NCI-H1105 (cell line): ENCODE measurements at regions not wholly inside any gene's neighbourhood (a gene's known extent, or its start where the extent isn't known, plus 50 kb on each side); places are given as distances from the start of the nearest gene placed in this dataset.

Experiments used
- DNase-seq: peaks from one replicate; lab custom pipeline; 2025; lab: John Stamatoyannopoulos, UW

DNA sequence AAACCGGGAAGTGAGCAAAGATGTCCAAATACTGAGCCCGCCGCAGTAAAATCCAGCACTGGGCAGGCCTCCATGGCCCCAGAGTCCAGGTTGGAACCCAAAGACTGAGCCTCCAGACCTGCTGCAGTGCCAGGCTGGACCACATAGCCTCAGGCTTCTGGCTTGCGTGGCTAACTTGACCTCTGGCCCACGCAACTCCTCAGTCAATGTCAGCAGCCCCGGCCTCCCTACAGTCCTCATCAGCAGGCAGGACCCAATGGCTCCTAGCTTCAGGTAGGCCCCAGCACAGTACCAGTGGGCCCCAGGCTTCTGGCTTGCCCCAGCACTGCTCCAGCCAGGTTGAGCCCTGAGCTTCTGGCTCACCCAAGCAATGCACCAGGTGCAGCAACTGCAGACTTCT, 245.1 kb upstream of the AFDN start:
- DNase-seq = no peak

DNA sequence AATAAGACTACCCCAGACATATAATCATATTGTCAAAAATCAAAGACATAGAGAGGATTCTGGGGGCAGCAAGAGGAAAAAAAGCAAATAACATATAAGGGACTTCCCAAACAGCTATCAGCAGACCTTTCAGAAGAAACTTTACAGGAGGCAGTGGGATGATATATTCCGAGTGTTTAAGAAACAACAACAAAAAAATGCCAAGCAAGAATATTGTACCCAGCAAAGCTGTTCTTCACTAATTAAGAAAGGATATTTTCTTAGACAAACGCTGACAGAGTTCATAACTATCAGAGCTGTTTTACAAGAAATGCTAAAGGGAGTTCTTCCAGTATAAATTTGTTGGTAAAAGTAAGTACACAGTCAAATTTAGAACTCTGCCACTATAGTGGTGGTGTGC, 243.3 kb upstream of the AFDN start:
- no peak for DNase-seq

DNA sequence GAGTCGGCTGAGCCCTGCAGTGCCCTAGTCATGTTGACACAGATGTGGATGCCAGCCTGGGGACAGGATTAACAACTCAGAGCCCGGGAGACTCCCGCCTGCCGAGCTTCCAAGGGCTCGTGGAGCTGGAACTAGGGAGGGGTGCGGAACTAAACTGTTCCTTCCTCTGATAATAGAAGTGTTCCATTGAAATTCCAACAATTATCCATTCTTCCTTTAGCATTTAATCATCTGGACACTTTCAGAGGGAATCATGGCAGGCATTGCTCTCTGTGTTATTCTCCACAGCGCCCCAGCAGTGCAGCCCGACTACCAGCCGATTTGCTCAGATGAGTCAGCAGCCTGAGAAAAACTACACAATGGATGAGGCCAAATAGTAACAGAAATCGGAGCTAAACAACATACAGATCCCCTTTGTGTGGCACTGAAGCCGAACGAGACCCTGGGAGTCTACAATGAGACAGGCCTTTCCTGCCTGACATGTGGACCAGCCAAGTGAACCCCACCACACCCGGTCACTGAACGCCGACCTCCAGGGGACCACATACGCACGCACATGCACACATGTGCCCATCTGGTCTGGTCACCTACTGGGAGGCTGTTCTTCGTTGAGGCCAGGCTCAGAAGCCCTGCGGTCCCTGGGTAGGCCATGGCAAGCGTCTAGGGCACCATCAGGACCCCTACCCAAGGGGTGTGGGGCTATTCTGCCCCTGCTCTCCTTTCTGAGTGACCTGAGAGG, 238.4 kb upstream of the AFDN start:
- DNase-seq = no peak

DNA sequence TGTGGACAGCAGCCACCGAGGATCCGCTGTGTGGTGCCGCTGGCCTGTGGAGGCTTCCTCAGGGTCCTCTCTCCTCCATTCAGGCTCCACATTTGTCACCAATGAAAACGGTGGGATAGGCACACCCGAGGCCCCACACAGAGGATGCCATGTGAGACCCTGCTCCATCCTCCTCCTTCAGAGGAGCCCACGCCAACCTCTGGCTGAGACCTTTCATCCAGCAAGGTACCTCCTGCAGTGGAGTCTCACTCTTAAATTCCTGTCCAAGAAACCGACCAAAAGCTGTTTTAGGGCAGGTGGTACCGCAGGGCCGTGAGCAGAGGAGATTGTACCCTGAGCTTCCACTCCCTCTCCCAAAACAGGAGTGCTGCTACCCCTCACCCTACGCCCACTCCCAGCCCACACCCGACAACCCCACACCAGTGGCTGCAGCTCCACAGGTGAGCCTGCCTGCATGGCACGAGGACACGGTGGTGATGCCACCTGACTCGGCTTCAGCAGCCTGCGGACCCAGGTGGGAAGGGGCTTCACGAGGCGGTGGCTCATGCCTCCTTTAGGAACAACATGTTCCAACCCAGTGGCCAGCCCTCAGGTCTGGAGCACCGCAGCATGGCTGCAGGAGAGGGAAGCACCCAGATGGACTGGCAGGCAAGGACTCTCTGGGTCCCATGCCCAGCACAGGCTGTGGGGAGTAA, 237.6 kb upstream of the AFDN start:
- no peak for DNase-seq

DNA sequence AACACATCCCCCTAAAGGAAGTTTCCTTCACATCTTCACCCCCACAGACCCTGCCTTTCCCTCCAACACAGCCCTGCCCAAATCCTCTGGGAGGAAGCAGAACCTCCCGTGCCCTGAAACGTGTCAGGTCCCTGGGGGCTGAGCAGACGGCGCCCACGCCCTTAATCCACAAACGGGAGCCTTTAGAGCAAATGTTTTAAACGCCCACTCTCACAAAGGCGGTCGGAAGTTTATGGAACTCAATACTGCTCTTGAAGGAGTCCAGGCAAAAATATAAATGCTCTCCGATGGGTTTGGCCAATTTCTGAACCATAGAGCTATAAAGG, 237.1 kb upstream of the AFDN start:
- no peak for DNase-seq

DNA sequence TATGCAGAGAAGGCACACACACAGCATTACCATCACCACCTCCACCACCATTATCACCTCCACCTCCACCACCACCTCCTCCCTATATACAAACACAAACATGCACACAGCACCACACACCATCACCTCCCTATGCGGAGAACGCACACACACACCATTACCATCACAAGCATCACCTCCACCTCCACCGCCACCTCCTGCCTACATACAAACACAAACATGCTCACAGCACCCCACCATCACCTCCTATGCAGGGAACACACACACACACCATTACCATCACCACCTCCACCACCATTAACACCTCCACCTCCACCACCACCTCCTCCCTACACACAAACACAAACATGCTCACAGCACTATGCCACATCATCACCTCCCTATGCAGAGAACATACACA, 236.5 kb upstream of the AFDN start:
- no peak for DNase-seq
